GM19351 (cell line): ENCODE measurements at regions not wholly inside any gene's neighbourhood (a gene's known extent, or its start where the extent isn't known, plus 50 kb on each side); places are given as distances from the start of the nearest gene placed in this dataset.
"Not testable (repeated sequence)": the region's sequence is repeated elsewhere in the genome, so short reads cannot be mapped to it uniquely, and the experiment has no call there.

ENCODE experiments used
- ATAC-seq: cut with Tn5 transposase; IDR thresholded peaks from one replicate; pipeline ENCODE4 v1.9.1; 2021; ENCODE audit warnings: mild to moderate bottlenecking, moderate library complexity; ENCODE audit not compliant: unreplicated experiment

GRCh38 chr4:81319657-81320056 lies 104.6 kb upstream of the PRKG2 start:
- ATAC-seq: no peak

- no peak for ATAC-seq
Measured at GRCh38 chr4:81314897-81315470, 100.0 kb upstream of the PRKG2 start.

DNA sequence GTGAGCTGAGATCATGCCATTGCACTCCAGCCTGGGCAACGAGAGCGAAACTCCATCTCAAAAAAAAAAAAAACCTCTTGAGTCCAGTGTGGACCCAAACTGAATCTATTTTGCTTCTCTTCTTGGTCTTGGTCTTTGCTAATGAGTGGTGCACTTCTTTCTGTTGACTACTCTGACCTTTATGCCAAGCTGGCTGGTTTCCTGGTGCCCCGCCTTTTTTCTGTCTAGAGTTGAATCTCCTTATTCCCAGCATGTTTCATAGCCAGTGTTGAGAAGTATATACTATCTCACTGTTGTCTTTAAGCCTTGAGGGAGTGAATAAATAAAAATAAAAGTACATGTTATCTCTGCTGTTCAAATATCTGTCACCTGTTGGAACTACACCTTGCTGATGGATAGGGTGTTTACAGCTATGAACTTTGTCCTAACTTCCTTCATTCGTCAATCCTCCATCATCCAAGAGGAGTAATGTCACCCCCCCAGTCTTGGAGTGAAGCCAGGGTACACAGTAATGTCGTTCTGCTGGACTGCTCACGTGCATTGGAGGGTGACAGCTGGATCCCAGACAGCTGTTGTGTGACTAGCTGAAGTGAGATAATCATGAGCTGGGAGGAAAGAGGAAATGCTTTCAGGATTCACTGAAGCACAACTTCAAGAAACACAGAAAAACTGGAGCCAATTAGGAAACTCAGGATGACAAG lies 99.3 kb upstream of the PRKG2 start:
- no peak for ATAC-seq

GRCh38 chr4:81307991-81308390 lies 93.0 kb upstream of the PRKG2 start:
- ATAC-seq: no peak

- no peak for ATAC-seq
Measured at GRCh38 chr4:81304871-81305270, 89.8 kb upstream of the PRKG2 start.

DNA sequence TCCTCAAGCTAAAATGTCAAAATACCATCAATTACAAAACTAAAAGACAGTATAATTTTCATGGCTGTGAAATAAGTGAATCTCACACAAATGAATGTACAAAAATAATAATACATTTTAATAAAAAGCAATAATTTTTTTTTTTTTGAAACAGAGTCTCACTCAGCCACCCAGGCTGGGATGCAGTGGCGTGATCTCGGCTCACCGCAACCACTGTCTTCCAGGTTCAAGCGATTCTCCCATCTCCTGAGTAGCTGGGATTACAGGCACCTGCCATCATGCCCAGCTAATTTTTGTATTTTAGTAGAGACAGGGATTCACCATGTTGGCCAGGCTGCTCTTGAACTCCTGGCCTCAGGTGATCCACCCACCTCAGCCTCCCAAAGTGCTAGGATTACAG lies 85.3 kb upstream of the PRKG2 start:
- not testable (repeated sequence) for ATAC-seq

- ATAC-seq: no peak
Measured at GRCh38 chr4:81290813-81291212, 75.8 kb upstream of the PRKG2 start.

DNA sequence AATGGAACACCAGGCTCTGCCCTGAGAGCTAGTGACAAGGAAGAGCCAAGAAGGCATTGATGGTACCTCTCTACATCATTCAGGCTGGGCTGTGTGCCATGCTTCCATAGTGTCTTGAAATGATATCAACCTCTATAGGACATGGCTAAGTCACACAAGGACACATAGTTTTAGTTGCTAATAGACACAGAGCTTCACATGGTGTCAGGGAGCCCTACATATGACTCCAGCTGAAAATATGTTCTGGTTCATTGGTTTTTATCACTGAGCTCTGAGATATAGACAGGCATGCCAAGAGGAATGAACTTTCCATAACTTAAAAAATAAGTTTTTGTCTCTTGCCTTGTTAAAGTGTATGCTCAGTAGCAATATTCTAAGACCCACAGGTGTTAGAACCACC lies 72.1 kb upstream of the PRKG2 start:
- no peak for ATAC-seq

- no peak for ATAC-seq
Measured at GRCh38 chr4:81282131-81282530, 67.1 kb upstream of the PRKG2 start.

GRCh38 chr4:81274460-81274859 lies 59.4 kb upstream of the PRKG2 start:
- ATAC-seq: no peak

GRCh38 chr4:81272671-81273070 lies 57.6 kb upstream of the PRKG2 start:
- ATAC-seq: no peak
